Nephron progenitor cell (in vitro differentiated cells): ENCODE measurements at regions not wholly inside any gene's neighbourhood (a gene's known extent, or its start where the extent isn't known, plus 50 kb on each side); places are given as distances from the start of the nearest gene placed in this dataset.

Experiments
- DNase-seq: peaks from one replicate; pipeline ENCODE4 v3.0.0; 2021
- H3K27ac Mint-ChIP-seq: 2 replicates; pipeline ENCODE4 v1.8.0; 2021; ENCODE audit warnings: mild to moderate bottlenecking, moderate library complexity, mixed read lengths
- H3K27me3 Mint-ChIP-seq: 2 replicates; pipeline ENCODE4 v1.8.0; 2021; ENCODE audit warnings: mild to moderate bottlenecking, low read depth, mixed read lengths; ENCODE audit not compliant: poor library complexity
- H3K36me3 Mint-ChIP-seq: 2 replicates; pipeline ENCODE4 v1.8.0; 2021; ENCODE audit warnings: low read depth, mixed read lengths
- H3K4me1 Mint-ChIP-seq: 2 replicates; pipeline ENCODE4 v1.8.0; 2021; ENCODE audit warnings: mixed read lengths
- H3K4me3 Mint-ChIP-seq: 2 replicates; pipeline ENCODE4 v1.8.0; 2021; ENCODE audit warnings: mild to moderate bottlenecking, moderate library complexity, mixed read lengths
- H3K9me3 Mint-ChIP-seq: 2 replicates; pipeline ENCODE4 v1.8.0; 2021; ENCODE audit warnings: mild to moderate bottlenecking, moderate library complexity, mixed read lengths
- TF ChIP-seq, protein P1 (sequence below): fragments of 200-600 bp; sonication (generic); IDR thresholded peaks from 2 replicates; pipeline ENCODE4 v1.5.0; 2021; ENCODE audit warnings: antibody characterized with exemption

DNA sequence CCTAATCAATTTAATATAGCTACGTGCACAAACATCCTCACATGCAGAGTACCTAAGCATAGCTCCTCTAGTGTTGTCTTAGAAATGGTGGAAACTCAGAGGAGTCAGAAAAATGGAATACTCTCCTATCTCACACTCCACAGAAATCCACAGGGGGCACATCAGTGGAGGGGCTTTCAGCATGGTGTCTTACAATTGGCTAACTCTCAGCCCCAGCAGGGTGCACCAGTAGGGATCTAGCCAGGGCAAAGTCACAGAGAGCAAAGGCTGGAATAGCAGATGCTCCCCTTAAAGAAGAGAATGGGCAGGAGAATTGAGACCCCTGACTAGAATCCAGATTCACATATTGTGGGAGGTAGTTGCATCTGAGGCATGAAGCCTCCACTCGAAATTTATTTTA is 135.7 kb downstream of the MAIP1 start:
- no peak for DNase-seq
- TF ChIP-seq, protein P1, sequence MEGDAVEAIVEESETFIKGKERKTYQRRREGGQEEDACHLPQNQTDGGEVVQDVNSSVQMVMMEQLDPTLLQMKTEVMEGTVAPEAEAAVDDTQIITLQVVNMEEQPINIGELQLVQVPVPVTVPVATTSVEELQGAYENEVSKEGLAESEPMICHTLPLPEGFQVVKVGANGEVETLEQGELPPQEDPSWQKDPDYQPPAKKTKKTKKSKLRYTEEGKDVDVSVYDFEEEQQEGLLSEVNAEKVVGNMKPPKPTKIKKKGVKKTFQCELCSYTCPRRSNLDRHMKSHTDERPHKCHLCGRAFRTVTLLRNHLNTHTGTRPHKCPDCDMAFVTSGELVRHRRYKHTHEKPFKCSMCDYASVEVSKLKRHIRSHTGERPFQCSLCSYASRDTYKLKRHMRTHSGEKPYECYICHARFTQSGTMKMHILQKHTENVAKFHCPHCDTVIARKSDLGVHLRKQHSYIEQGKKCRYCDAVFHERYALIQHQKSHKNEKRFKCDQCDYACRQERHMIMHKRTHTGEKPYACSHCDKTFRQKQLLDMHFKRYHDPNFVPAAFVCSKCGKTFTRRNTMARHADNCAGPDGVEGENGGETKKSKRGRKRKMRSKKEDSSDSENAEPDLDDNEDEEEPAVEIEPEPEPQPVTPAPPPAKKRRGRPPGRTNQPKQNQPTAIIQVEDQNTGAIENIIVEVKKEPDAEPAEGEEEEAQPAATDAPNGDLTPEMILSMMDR: no peak
- H3K27ac Mint-ChIP-seq: no peak overlapping the region
- no peaks in the 10 kb centered on the region for H3K36me3 Mint-ChIP-seq
- peaks cover 75% of the 10 kb centered on the region for H3K4me1 Mint-ChIP-seq
- no peaks in the 10 kb centered on the region for H3K9me3 Mint-ChIP-seq
- H3K27me3 Mint-ChIP-seq: no peaks in the 10 kb centered on the region
- H3K4me3 Mint-ChIP-seq: no peak overlapping the region

DNA sequence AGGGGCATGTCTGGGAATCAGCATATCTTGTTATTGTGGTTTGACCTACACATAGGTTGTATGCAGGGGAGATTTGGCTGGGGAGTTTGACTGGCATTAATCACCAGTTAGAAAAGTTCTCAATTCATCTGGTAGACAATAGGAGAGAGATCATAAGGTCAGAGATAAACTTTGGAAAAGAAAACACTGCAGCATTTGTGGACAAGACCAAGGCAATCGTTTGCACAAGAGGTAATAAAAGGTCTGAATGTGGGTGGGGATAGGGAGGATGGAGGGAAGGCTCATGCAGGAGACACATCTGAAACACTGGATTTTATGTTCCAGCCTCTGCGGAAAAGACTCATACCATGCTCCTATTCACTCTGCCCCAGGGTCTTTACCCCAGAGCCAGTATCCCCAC is 136.9 kb downstream of the MAIP1 start:
- no peaks in the 10 kb centered on the region for H3K36me3 Mint-ChIP-seq
- no peak overlapping the region for H3K27ac Mint-ChIP-seq
- no peak for DNase-seq
- no peak overlapping the region for H3K4me3 Mint-ChIP-seq
- TF ChIP-seq, protein P1: no peak
- no peaks in the 10 kb centered on the region for H3K9me3 Mint-ChIP-seq
- peaks cover 72% of the 10 kb centered on the region for H3K4me1 Mint-ChIP-seq
- H3K27me3 Mint-ChIP-seq: no peaks in the 10 kb centered on the region

DNA sequence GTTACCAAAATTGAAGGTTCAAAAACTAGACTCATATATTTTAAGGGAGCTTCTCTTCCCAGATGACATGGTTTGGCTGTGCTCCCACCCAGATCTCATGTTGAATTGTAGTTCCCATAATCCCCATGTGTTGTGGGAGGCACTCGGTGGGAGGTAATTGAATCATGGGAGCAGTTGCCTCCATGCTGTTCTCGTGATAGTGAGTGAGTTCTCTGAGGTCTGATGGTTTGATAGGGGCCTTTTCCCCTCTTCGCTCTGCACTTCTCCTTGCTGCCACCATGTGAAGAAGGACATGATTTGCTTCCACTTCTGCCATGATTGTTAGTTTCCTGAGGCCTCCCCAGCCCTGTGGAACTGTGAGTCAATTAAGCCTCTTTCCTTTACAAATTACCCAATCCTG is 140.1 kb downstream of the MAIP1 start:
- DNase-seq: no peak
- no peaks in the 10 kb centered on the region for H3K36me3 Mint-ChIP-seq
- peak overlapping the region; percentile 15 for H3K27ac Mint-ChIP-seq
- H3K27me3 Mint-ChIP-seq: no peaks in the 10 kb centered on the region
- no peaks in the 10 kb centered on the region for H3K9me3 Mint-ChIP-seq
- no peak overlapping the region for H3K4me3 Mint-ChIP-seq
- H3K4me1 Mint-ChIP-seq: peaks cover 51% of the 10 kb centered on the region
- TF ChIP-seq, protein P1: no peak

DNA sequence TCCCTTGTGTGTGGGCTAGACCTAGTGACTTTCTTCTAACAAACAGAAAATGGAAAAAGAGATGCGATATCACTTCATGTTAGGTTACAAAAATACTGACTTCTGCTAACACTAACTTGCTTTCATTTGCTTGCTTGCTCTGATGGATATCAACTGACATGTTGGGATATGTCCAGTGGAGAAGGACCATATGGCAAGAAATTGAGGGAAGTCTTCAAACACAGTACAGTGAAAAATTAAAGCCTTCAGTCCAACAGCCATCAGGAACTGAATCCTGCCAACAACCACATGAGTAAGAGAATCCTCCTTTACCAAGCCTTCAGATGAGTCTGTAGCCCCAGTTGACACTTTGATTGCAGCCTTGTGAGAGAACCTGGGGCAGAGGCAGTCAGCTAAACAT is 143.9 kb downstream of the MAIP1 start:
- no peak for DNase-seq
- Mint-ChIP-seq H3K27me3 (peaks cover 8% of the 10 kb centered on the region), H3K36me3 (no peaks in the 10 kb centered on the region), H3K27ac (no peak overlapping the region), H3K9me3 (no peaks in the 10 kb centered on the region), H3K4me3 (no peak overlapping the region), H3K4me1 (peaks cover 19% of the 10 kb centered on the region)
- TF ChIP-seq, protein P1: no peak

DNA sequence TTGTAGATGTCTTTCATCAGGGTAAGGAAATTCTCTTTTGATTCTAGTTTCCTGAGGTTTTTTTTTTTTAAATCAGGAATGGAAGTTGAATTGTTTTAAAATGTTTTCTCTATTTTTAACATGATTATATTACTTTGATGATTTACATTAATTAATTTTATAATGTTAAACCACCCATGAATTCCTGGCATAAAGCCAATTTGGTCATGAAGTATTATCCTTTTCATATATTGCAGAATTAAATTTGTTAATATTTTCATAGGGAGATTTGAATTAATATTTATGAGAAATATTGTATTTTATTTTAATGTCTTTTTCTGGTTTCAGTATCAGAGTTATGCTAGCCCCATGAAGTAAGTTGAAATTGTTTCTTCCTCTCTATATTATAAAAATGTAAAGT is 144.6 kb downstream of the MAIP1 start:
- Mint-ChIP-seq H3K4me1 (peaks cover 13% of the 10 kb centered on the region), H3K9me3 (no peaks in the 10 kb centered on the region), H3K36me3 (no peaks in the 10 kb centered on the region), H3K27ac (no peak overlapping the region), H3K27me3 (peaks cover 8% of the 10 kb centered on the region), H3K4me3 (no peak overlapping the region)
- no peak for DNase-seq
- TF ChIP-seq, protein P1: no peak

DNA sequence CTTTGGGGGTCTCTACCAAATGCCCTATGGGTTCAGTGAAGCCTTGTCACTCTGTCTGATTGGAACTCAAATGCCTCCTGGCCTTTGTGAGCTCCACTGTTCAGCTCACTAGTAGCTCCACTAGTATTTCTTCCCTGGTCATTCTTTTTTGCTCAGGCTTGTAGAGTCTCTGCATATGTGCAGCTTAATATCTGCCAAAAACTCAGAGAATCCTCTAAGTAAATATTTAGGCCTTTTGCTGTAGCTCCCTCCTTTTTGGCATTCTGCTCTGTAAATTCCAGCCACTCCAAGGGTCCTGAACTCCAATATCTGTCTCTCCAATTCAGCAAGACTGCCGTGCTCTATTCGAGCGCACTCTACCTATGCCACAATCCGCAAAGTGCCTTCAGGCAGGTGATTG is 146.5 kb downstream of the MAIP1 start:
- no peak overlapping the region for H3K27ac Mint-ChIP-seq
- H3K36me3 Mint-ChIP-seq: no peaks in the 10 kb centered on the region
- no peaks in the 10 kb centered on the region for H3K9me3 Mint-ChIP-seq
- no peak for DNase-seq
- H3K4me3 Mint-ChIP-seq: no peak overlapping the region
- TF ChIP-seq, protein P1: no peak
- H3K27me3 Mint-ChIP-seq: peaks cover 8% of the 10 kb centered on the region
- no peaks in the 10 kb centered on the region for H3K4me1 Mint-ChIP-seq
